Spleen (tissue), 11 donors: ENCODE measurements at regions not wholly inside any gene's neighbourhood (a gene's known extent, or its start where the extent isn't known, plus 50 kb on each side); places are given as distances from the start of the nearest gene placed in this dataset.

ENCODE experiments used
- DNase-seq: peaks from one replicate; pipeline ENCODE4 v3.0.0-alpha.2; 2020
- H3K27ac ChIP-seq, 8 donors: fragments of 200-600 bp; sonication (generic) in 7 of 8; 1 replicate in 4 of 8; 2 replicates in 4 of 8; pipeline versions ENCODE4 v1.5.0 to v1.8.0; 2016 to 2021; ENCODE audit warnings: inconsistent platforms in 4 of 8, mild to moderate bottlenecking in 4 of 8, moderate library complexity in 1 of 8
- H3K27me3 ChIP-seq, 7 donors: fragments of 200-600 bp; sonication (generic) in 6 of 7; replicated peaks in 1 of 7; 1 replicate in 4 of 7; 2 replicates in 3 of 7; pipeline versions ENCODE4 v1.5.0 to v1.8.0; 2016 to 2021; ENCODE audit warnings: inconsistent platforms in 3 of 7, mild to moderate bottlenecking in 1 of 7
- H3K36me3 ChIP-seq, 6 donors: fragments of 200-600 bp; sonication (generic) in 5 of 6; 1 replicate in 4 of 6; 2 replicates in 2 of 6; pipeline versions ENCODE4 v1.5.0 to v1.8.0; 2016 to 2021; ENCODE audit warnings: inconsistent platforms in 2 of 6
- H3K4me1 ChIP-seq, 6 donors: fragments of 200-600 bp; sonication (generic) in 5 of 6; 1 replicate in 3 of 6; 2 replicates in 3 of 6; pipeline versions ENCODE4 v1.5.0 to v1.8.0; 2016 to 2021; ENCODE audit warnings: inconsistent platforms in 3 of 6
- H3K4me3 ChIP-seq, 8 donors: fragments of 200-600 bp; sonication (generic) in 7 of 8; 1 replicate in 4 of 8; 2 replicates in 4 of 8; pipeline versions ENCODE4 v1.5.0 to v1.8.0; 2016 to 2021; ENCODE audit warnings: inconsistent platforms in 4 of 8, mild to moderate bottlenecking in 4 of 8, moderate library complexity in 2 of 8
- H3K9me3 ChIP-seq, 8 donors: fragments of 200-600 bp; sonication (generic) in 7 of 8; 1 replicate in 4 of 8; 2 replicates in 4 of 8; pipeline versions ENCODE4 v1.5.0 to v1.8.0; 2016 to 2021; ENCODE audit warnings: inconsistent platforms in 4 of 8
- CTCF ChIP-seq, 11 experiments: fragments of 200-600 bp in 7 of 11; fragments of 450-650 bp in 4 of 11; sonication (generic) in 4 of 11; IDR thresholded peaks in 8 of 11; conservative IDR thresholded peaks in 3 of 11; 1 replicate in 7 of 11; 2 replicates in 4 of 11; pipeline versions ENCODE4 v1.4.0 to v1.8.0; 2016 to 2021; ENCODE audit warnings: antibody characterized with exemption in 11 of 11, inconsistent platforms in 4 of 11, mild to moderate bottlenecking in 1 of 11
- POLR2A ChIP-seq, 3 donors: fragments of 450-650 bp; IDR thresholded peaks; one replicate each; pipeline ENCODE4 v1.5.1; 2017; ENCODE audit warnings: antibody characterized with exemption in 3 of 3, mild to moderate bottlenecking in 1 of 3
- POLR2AphosphoS5 ChIP-seq, 3 donors: sonication (generic); formaldehyde crosslinking; IDR thresholded peaks; one replicate each; pipeline ENCODE4 v1.5.1; 2017; ENCODE audit warnings: antibody characterized with exemption in 3 of 3
- WGBS, 5 donors: extraction: QIAGEN DNeasy Blood & Tissue Kit in 3 of 5; methylation state at CpG; one replicate each; pipeline versions ENCODE4 v1.1.5 to v1.1.7; 2013 to 2018; 5-methylcytosine and 5-hydroxymethylcytosine counted together
- intact Hi-C: fragments of 100-400 bp; cut with DNase I; formaldehyde crosslinking; loops from one replicate; pipeline ENCODE4 v1.15.0; 2023; ENCODE audit warnings: low total_unique reads
- donor health status: healthy with polysubstance abuse.
- donor health status: DM: no; HTN: no; CAD: no; lungs with moderate emphysema.
- donor health status: DM: no; HTN: no; CAD: no.
- donor health status: Bipolar disorder and iron deficiency.
- donor health status: healthy.
- donor health status: DM: no; HTN: no; CAD: no.
- donor health status: DM: yes; HTN: yes; CAD: no.

- Histone ChIP-seq H3K4me3 (no peak overlapping the region), H3K4me1 (no peaks in the 10 kb centered on the region), H3K36me3 (no peaks in the 10 kb centered on the region), H3K27ac (no peak overlapping the region), H3K27me3 (no peaks in the 10 kb centered on the region), H3K9me3 (peaks cover 0 to 9% (median 0%) of the 10 kb centered on the region in 8 donors)
- TF ChIP-seq POLR2A (IDR thresholded peaks at IDR 0.05) (no peak), POLR2AphosphoS5 (IDR thresholded peaks at IDR 0.05) (no peak), CTCF (IDR thresholded peaks at IDR 0.05 in 8 of 11, conservative IDR thresholded peaks at IDR 0.05 in 3 of 11) (no peak)
- DNase-seq, result no peak
- 41 to 100% (median 92%) methylated on average over 1 of the region's 1 CpG for WGBS, 5 donors
- intact Hi-C loops, result no loop called here
Observed at GRCh38 chr2:22826703-22827102, 558.3 kb upstream of the KLHL29 start.

- no peak for TF ChIP-seq POLR2AphosphoS5 (IDR thresholded peaks at IDR 0.05)
- TF ChIP-seq CTCF (IDR thresholded peaks at IDR 0.05 in 8 of 11, conservative IDR thresholded peaks at IDR 0.05 in 3 of 11), result no peak
- TF ChIP-seq POLR2A (IDR thresholded peaks at IDR 0.05), result no peak
- Histone ChIP-seq H3K27ac (no peak overlapping the region), H3K36me3 (no peaks in the 10 kb centered on the region), H3K4me3 (no peak overlapping the region), H3K4me1 (no peaks in the 10 kb centered on the region), H3K27me3 (no peaks in the 10 kb centered on the region), H3K9me3 (peaks cover 0 to 9% (median 0%) of the 10 kb centered on the region in 8 donors)
- intact Hi-C loops, result no loop called here
- 76 to 82% (median 79%) methylated on average over 5 of the region's 5 CpGs for WGBS, 5 donors
- no peak for DNase-seq
Observed at GRCh38 chr2:22829791-22830190, 555.2 kb upstream of the KLHL29 start.

GRCh38 chr2:22832196-22832595, 552.8 kb upstream of the KLHL29 start:
- H3K27ac ChIP-seq, result no peak overlapping the region
- intact Hi-C loops, result no loop called here
- H3K27me3 ChIP-seq, result no peaks in the 10 kb centered on the region
- no peak for DNase-seq
- TF ChIP-seq POLR2AphosphoS5 (IDR thresholded peaks at IDR 0.05) (no peak), CTCF (IDR thresholded peaks at IDR 0.05 in 8 of 11, conservative IDR thresholded peaks at IDR 0.05 in 3 of 11) (no peak)
- no peaks in the 10 kb centered on the region for H3K4me1 ChIP-seq
- H3K36me3 ChIP-seq, result no peaks in the 10 kb centered on the region
- H3K4me3 ChIP-seq, result no peak overlapping the region
- 87 to 95% (median 90%) methylated on average over 2 of the region's 2 CpGs for WGBS, 5 donors
- H3K9me3 ChIP-seq, result peaks cover 0 to 9% (median 0%) of the 10 kb centered on the region in 8 donors

GRCh38 chr2:22838461-22838860, 546.5 kb upstream of the KLHL29 start:
- Histone ChIP-seq H3K36me3 (no peaks in the 10 kb centered on the region), H3K4me3 (no peak overlapping the region), H3K9me3 (no peaks in the 10 kb centered on the region), H3K27ac (no peak overlapping the region), H3K27me3 (no peaks in the 10 kb centered on the region), H3K4me1 (no peaks in the 10 kb centered on the region)
- no peak for DNase-seq
- TF ChIP-seq POLR2A (IDR thresholded peaks at IDR 0.05), result no peak
- no peak for TF ChIP-seq CTCF (IDR thresholded peaks at IDR 0.05 in 8 of 11, conservative IDR thresholded peaks at IDR 0.05 in 3 of 11)
- no peak for TF ChIP-seq POLR2AphosphoS5 (IDR thresholded peaks at IDR 0.05)
- intact Hi-C loops, result no loop called here
